ENCODE measurements at regions not wholly inside any gene's neighbourhood (a gene's known extent, or its start where the extent isn't known, plus 50 kb on each side); places are given as distances from the start of the nearest gene placed in this dataset.

GRCh38 chr4:160826339-160826679, 1337.5 kb downstream of the FSTL5 start:
- POLR2A ChIA-PET = no interaction called here
- no peaks in the 10 kb centered on the region for H3K36me3 ChIP-seq (replicated peaks in 1 of 2; ENCODE audit: control extremely low read depth in 1 of 2, control insufficient read depth in 1 of 2, extremely low read depth in 1 of 2, insufficient read depth in 2 of 2, low read length in 1 of 2)
- no peak overlapping the region for H3K27ac ChIP-seq (ENCODE audit: low read length in 2 of 2)
- no peaks in the 10 kb centered on the region for H3K9me3 ChIP-seq (ENCODE audit: control extremely low read depth in 1 of 3, control insufficient read depth in 2 of 3, insufficient read depth in 1 of 3, low read length in 2 of 3)
- H3K4me2 ChIP-seq (replicated peaks; ENCODE audit: low read depth, low read length, poor library complexity, severe bottlenecking) = no peak overlapping the region
- Mint-ChIP-seq H3K4me1 (no peaks in the 10 kb centered on the region), H3K27ac (no peak overlapping the region), H3K9me3 (ENCODE audit: insufficient read depth) (peaks cover 6% of the 10 kb centered on the region), H3K27me3 (no peaks in the 10 kb centered on the region), H3K4me3 (no peak overlapping the region)
- ATAC-seq (ENCODE audit: low read depth) = no peak
- H3K9ac ChIP-seq (ENCODE audit: low read length) = no peak overlapping the region
- H2AFZ ChIP-seq (ENCODE audit: insufficient read depth, low read depth, low read length, poor library complexity, severe bottlenecking) = no peak overlapping the region
- H3K79me2 ChIP-seq (ENCODE audit: control insufficient read depth, insufficient read depth, low read length) = no peaks in the 10 kb centered on the region
- H4K20me1 ChIP-seq (ENCODE audit: control insufficient read depth, insufficient read depth, low read length, poor library complexity, severe bottlenecking) = no peaks in the 10 kb centered on the region
- CTCF ChIA-PET = no interaction called here
- 83% methylated on average over 9 of the region's 10 CpGs for WGBS (ENCODE audit: insufficient coverage)
- TF ChIP-seq, protein P1, sequence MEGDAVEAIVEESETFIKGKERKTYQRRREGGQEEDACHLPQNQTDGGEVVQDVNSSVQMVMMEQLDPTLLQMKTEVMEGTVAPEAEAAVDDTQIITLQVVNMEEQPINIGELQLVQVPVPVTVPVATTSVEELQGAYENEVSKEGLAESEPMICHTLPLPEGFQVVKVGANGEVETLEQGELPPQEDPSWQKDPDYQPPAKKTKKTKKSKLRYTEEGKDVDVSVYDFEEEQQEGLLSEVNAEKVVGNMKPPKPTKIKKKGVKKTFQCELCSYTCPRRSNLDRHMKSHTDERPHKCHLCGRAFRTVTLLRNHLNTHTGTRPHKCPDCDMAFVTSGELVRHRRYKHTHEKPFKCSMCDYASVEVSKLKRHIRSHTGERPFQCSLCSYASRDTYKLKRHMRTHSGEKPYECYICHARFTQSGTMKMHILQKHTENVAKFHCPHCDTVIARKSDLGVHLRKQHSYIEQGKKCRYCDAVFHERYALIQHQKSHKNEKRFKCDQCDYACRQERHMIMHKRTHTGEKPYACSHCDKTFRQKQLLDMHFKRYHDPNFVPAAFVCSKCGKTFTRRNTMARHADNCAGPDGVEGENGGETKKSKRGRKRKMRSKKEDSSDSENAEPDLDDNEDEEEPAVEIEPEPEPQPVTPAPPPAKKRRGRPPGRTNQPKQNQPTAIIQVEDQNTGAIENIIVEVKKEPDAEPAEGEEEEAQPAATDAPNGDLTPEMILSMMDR (IDR thresholded peaks at IDR 0.05) = no peak
- TF ChIP-seq EZH2 (IDR thresholded peaks at IDR 0.05; ENCODE audit: borderline replicate concordance, insufficient read depth, low read depth, low read length, poor library complexity, severe bottlenecking) = no peak
- intact Hi-C loops (cut with micrococcal nuclease) = no loop called here
- H3K4me1 ChIP-seq (ENCODE audit: control insufficient read depth in 2 of 2, insufficient read depth in 2 of 2, low read length in 2 of 2) = no peaks in the 10 kb centered on the region
- H3K4me3 ChIP-seq (ENCODE audit: control extremely low read depth in 1 of 5, extremely low read depth in 1 of 5, insufficient read depth in 1 of 5, low read depth in 2 of 5, low read length in 4 of 5) = no peak overlapping the region
- no peak for DNase-seq
- H3K27me3 ChIP-seq (replicated peaks in 1 of 4; ENCODE audit: control extremely low read depth in 1 of 4, control insufficient read depth in 3 of 4, insufficient read depth in 4 of 4, low read length in 3 of 4) = no peaks in the 10 kb centered on the region

GRCh38 chr4:160831165-160831922, 1332.5 kb downstream of the FSTL5 start:
- Histone ChIP-seq H2AFZ (ENCODE audit: insufficient read depth, low read depth, low read length, poor library complexity, severe bottlenecking) (no peak overlapping the region), H3K4me1 (ENCODE audit: control insufficient read depth in 2 of 2, insufficient read depth in 2 of 2, low read length in 2 of 2) (no peaks in the 10 kb centered on the region), H3K36me3 (replicated peaks in 1 of 2; ENCODE audit: control extremely low read depth in 1 of 2, control insufficient read depth in 1 of 2, extremely low read depth in 1 of 2, insufficient read depth in 2 of 2, low read length in 1 of 2) (no peaks in the 10 kb centered on the region), H3K79me2 (ENCODE audit: control insufficient read depth, insufficient read depth, low read length) (no peaks in the 10 kb centered on the region), H3K4me3 (ENCODE audit: control extremely low read depth in 1 of 5, extremely low read depth in 1 of 5, insufficient read depth in 1 of 5, low read depth in 2 of 5, low read length in 4 of 5) (no peak overlapping the region), H3K27ac (ENCODE audit: low read length in 2 of 2) (no peak overlapping the region), H3K9ac (ENCODE audit: low read length) (no peak overlapping the region), H3K9me3 (ENCODE audit: control extremely low read depth in 1 of 3, control insufficient read depth in 2 of 3, insufficient read depth in 1 of 3, low read length in 2 of 3) (peaks cover 0 to 6% (median 0%) of the 10 kb centered on the region in 3 donors), H3K27me3 (replicated peaks in 1 of 4; ENCODE audit: control extremely low read depth in 1 of 4, control insufficient read depth in 3 of 4, insufficient read depth in 4 of 4, low read length in 3 of 4) (no peaks in the 10 kb centered on the region), H4K20me1 (ENCODE audit: control insufficient read depth, insufficient read depth, low read length, poor library complexity, severe bottlenecking) (no peaks in the 10 kb centered on the region), H3K4me2 (replicated peaks; ENCODE audit: low read depth, low read length, poor library complexity, severe bottlenecking) (no peak overlapping the region)
- DNase-seq = no peak
- TF ChIP-seq, protein P1 (IDR thresholded peaks at IDR 0.05) = no peak
- TF ChIP-seq EZH2 (IDR thresholded peaks at IDR 0.05; ENCODE audit: borderline replicate concordance, insufficient read depth, low read depth, low read length, poor library complexity, severe bottlenecking) = no peak
- Mint-ChIP-seq H3K4me1 (no peaks in the 10 kb centered on the region), H3K27ac (no peak overlapping the region), H3K4me3 (no peak overlapping the region), H3K27me3 (no peaks in the 10 kb centered on the region), H3K9me3 (ENCODE audit: insufficient read depth) (peaks cover 2% of the 10 kb centered on the region)
- WGBS (ENCODE audit: insufficient coverage) = no CpG with 5 or more reads among the region's 2 CpGs
- ChIA-PET POLR2A (no interaction called here), CTCF (no interaction called here)
- intact Hi-C loops (cut with micrococcal nuclease) = no loop called here
- no peak for ATAC-seq (ENCODE audit: low read depth)

Data from B cell (primary cell).